Naive B cell (primary cell): ENCODE measurements at regions not wholly inside any gene's neighbourhood (a gene's known extent, or its start where the extent isn't known, plus 50 kb on each side); places are given as distances from the start of the nearest gene placed in this dataset.
"Not testable (repeated sequence)": the region's sequence is repeated elsewhere in the genome, so short reads cannot be mapped to it uniquely, and the experiment has no call there.

Source experiments
- ATAC-seq, 2 donors: fragments of 150-1000 bp; cut with Tn5 transposase; 2 replicates each; pipeline ENCODE4 v1.10.0; 2021; ENCODE audit warnings: low read depth in 2 of 2, mild to moderate bottlenecking in 2 of 2, moderate library complexity in 2 of 2
- DNase-seq: peaks from one replicate; pipeline ENCODE4 v3.0.0; 2022
- H3K27ac Mint-ChIP-seq, 6 donors: one replicate each; pipeline ENCODE4 v1.8.0; 2020 to 2022; ENCODE audit warnings: mild to moderate bottlenecking in 6 of 6, mixed read lengths in 6 of 6, moderate library complexity in 5 of 6, inconsistent platforms in 2 of 6
- H3K27me3 Mint-ChIP-seq, 3 donors: one replicate each; pipeline ENCODE4 v1.8.0; 2021 to 2022; ENCODE audit warnings: mixed read lengths in 3 of 3, mild to moderate bottlenecking in 1 of 3
- H3K36me3 Mint-ChIP-seq, 2 donors: one replicate each; pipeline ENCODE4 v1.8.0; 2020 to 2022; ENCODE audit warnings: mixed read lengths in 2 of 2, inconsistent platforms in 1 of 2, mild to moderate bottlenecking in 1 of 2
- H3K4me1 Mint-ChIP-seq, 3 donors: one replicate each; pipeline ENCODE4 v1.8.0; 2020 to 2022; ENCODE audit warnings: mixed read lengths in 3 of 3, inconsistent platforms in 1 of 3, mild to moderate bottlenecking in 1 of 3, moderate library complexity in 1 of 3
- H3K4me3 Mint-ChIP-seq, 8 donors: one replicate each; pipeline ENCODE4 v1.8.0; 2020 to 2022; ENCODE audit warnings: mild to moderate bottlenecking in 8 of 8, mixed read lengths in 8 of 8, moderate library complexity in 8 of 8, inconsistent platforms in 2 of 8
- H3K9me3 Mint-ChIP-seq, 7 donors: one replicate each; pipeline ENCODE4 v1.8.0; 2020 to 2022; ENCODE audit warnings: mixed read lengths in 7 of 7, mild to moderate bottlenecking in 5 of 7, inconsistent platforms in 2 of 7, moderate library complexity in 1 of 7

- no peak overlapping the region for H3K4me3 Mint-ChIP-seq
- H3K27me3 Mint-ChIP-seq = peaks cover 63 to 77% (median 72%) of the 10 kb centered on the region in 3 donors
- no peak for ATAC-seq
- H3K36me3 Mint-ChIP-seq = no peaks in the 10 kb centered on the region
- H3K27ac Mint-ChIP-seq = peak overlapping the region in 1 of 6 donors; percentile 39
- peaks cover 0 to 4% (median 0%) of the 10 kb centered on the region in 7 donors for H3K9me3 Mint-ChIP-seq
- peaks cover 12 to 31% (median 14%) of the 10 kb centered on the region in 3 donors for H3K4me1 Mint-ChIP-seq
- no peak for DNase-seq
Measured at GRCh38 chr17:77836557-77837041, 121.9 kb upstream of the TNRC6C start.

- Mint-ChIP-seq H3K4me1 (peaks cover 13 to 31% (median 17%) of the 10 kb centered on the region in 3 donors), H3K27me3 (peaks cover 59 to 77% (median 72%) of the 10 kb centered on the region in 3 donors), H3K27ac (peak overlapping the region in 1 of 6 donors; percentile 39)
- H3K4me3 Mint-ChIP-seq, ATAC-seq, H3K36me3 Mint-ChIP-seq, H3K9me3 Mint-ChIP-seq, DNase-seq: not testable (repeated sequence)
Measured at GRCh38 chr17:77837072-77837471, 121.4 kb upstream of the TNRC6C start.

GRCh38 chr17:77837917-77838316 lies 120.6 kb upstream of the TNRC6C start:
- Mint-ChIP-seq H3K27ac (no peak overlapping the region), H3K4me1 (peaks cover 21 to 34% (median 25%) of the 10 kb centered on the region in 3 donors)

GRCh38 chr17:77838748-77839697 lies 119.5 kb upstream of the TNRC6C start:
- Mint-ChIP-seq H3K27me3 (peaks cover 63 to 71% (median 67%) of the 10 kb centered on the region in 3 donors), H3K4me1 (peaks cover 32 to 45% (median 32%) of the 10 kb centered on the region in 3 donors), H3K27ac (peak overlapping the region in 4 of 6 donors; percentile 2 to 82 (median 66)), H3K9me3 (peaks cover 0 to 4% (median 0%) of the 10 kb centered on the region in 7 donors), H3K36me3 (no peaks in the 10 kb centered on the region), H3K4me3 (peak overlapping the region in 1 of 8 donors; percentile 36)
- no peak for DNase-seq
- no peak for ATAC-seq

More at GRCh38 chr17:77837917-77838316, 120.6 kb upstream of the TNRC6C start:
- no peak for DNase-seq
- Mint-ChIP-seq H3K4me3 (no peak overlapping the region), H3K9me3 (peaks cover 0 to 4% (median 0%) of the 10 kb centered on the region in 7 donors), H3K36me3 (no peaks in the 10 kb centered on the region), H3K27me3 (peaks cover 65 to 77% (median 72%) of the 10 kb centered on the region in 3 donors)
- no peak for ATAC-seq

GRCh38 chr17:77839698-77840512 lies 118.6 kb upstream of the TNRC6C start:
- no peak for DNase-seq
- Mint-ChIP-seq H3K9me3 (peaks cover 0 to 4% (median 0%) of the 10 kb centered on the region in 7 donors), H3K4me3 (no peak overlapping the region), H3K27me3 (peaks cover 54 to 66% (median 64%) of the 10 kb centered on the region in 3 donors), H3K27ac (no peak overlapping the region), H3K4me1 (peaks cover 26 to 47% (median 33%) of the 10 kb centered on the region in 3 donors), H3K36me3 (no peaks in the 10 kb centered on the region)
- ATAC-seq = no peak

GRCh38 chr17:77840513-77841165 lies 117.9 kb upstream of the TNRC6C start:
- Mint-ChIP-seq H3K36me3 (no peaks in the 10 kb centered on the region), H3K27me3 (peaks cover 49 to 68% (median 63%) of the 10 kb centered on the region in 3 donors), H3K9me3 (peaks cover 0 to 4% (median 0%) of the 10 kb centered on the region in 7 donors), H3K27ac (no peak overlapping the region), H3K4me1 (peaks cover 27 to 46% (median 34%) of the 10 kb centered on the region in 3 donors), H3K4me3 (no peak overlapping the region)
- no peak for ATAC-seq
- DNase-seq = no peak

GRCh38 chr17:77841742-77842527 lies 116.6 kb upstream of the TNRC6C start:
- Mint-ChIP-seq H3K27me3 (peaks cover 45 to 76% (median 71%) of the 10 kb centered on the region in 3 donors), H3K4me3 (peak overlapping the region in 1 of 8 donors; percentile 16), H3K36me3 (no peaks in the 10 kb centered on the region), H3K9me3 (peaks cover 0 to 4% (median 0%) of the 10 kb centered on the region in 7 donors), H3K27ac (peak overlapping the region in 2 of 6 donors; percentile 12 to 33), H3K4me1 (peaks cover 34 to 46% (median 36%) of the 10 kb centered on the region in 3 donors)
- DNase-seq (no peak), ATAC-seq (no peak)

- Mint-ChIP-seq H3K4me1 (peaks cover 34 to 46% (median 41%) of the 10 kb centered on the region in 3 donors), H3K27ac (peak overlapping the region in 3 of 6 donors; percentile 12 to 94 (median 60)), H3K4me3 (no peak overlapping the region), H3K36me3 (no peaks in the 10 kb centered on the region), H3K9me3 (peaks cover 0 to 4% (median 0%) of the 10 kb centered on the region in 7 donors), H3K27me3 (peaks cover 40 to 82% (median 66%) of the 10 kb centered on the region in 3 donors)
- ATAC-seq (no peak), DNase-seq (no peak)
Measured at GRCh38 chr17:77842528-77843147, 115.9 kb upstream of the TNRC6C start.

- H3K27me3 Mint-ChIP-seq = peaks cover 38 to 80% (median 60%) of the 10 kb centered on the region in 3 donors
- H3K9me3 Mint-ChIP-seq, H3K36me3 Mint-ChIP-seq: not testable (repeated sequence)
- peak overlapping the region in 2 of 8 donors; percentile 5 to 16 for H3K4me3 Mint-ChIP-seq
- ATAC-seq (peak; percentile 77 to 80), DNase-seq (peak; percentile 63)
- peaks cover 34 to 44% (median 41%) of the 10 kb centered on the region in 3 donors for H3K4me1 Mint-ChIP-seq
- peak overlapping the region in 5 of 6 donors; percentile 4 to 71 (median 18) for H3K27ac Mint-ChIP-seq
Measured at GRCh38 chr17:77843255-77843895, 115.1 kb upstream of the TNRC6C start.

- no peak for ATAC-seq
- peaks cover 0 to 4% (median 0%) of the 10 kb centered on the region in 7 donors for H3K9me3 Mint-ChIP-seq
- H3K27me3 Mint-ChIP-seq = peaks cover 32 to 75% (median 54%) of the 10 kb centered on the region in 3 donors
- H3K4me1 Mint-ChIP-seq = peaks cover 32 to 40% (median 39%) of the 10 kb centered on the region in 3 donors
- H3K27ac Mint-ChIP-seq = peak overlapping the region in 4 of 6 donors; percentile 4 to 71 (median 26)
- peak overlapping the region in 2 of 8 donors; percentile 5 to 10 for H3K4me3 Mint-ChIP-seq
- DNase-seq = no peak
- no peaks in the 10 kb centered on the region for H3K36me3 Mint-ChIP-seq
Measured at GRCh38 chr17:77843896-77844295, 114.6 kb upstream of the TNRC6C start.

- no peaks in the 10 kb centered on the region for H3K9me3 Mint-ChIP-seq
- H3K4me1 Mint-ChIP-seq = peaks cover 28 to 35% (median 34%) of the 10 kb centered on the region in 3 donors
- DNase-seq (no peak), ATAC-seq (no peak)
- H3K27me3 Mint-ChIP-seq = peaks cover 25 to 67% (median 46%) of the 10 kb centered on the region in 3 donors
- H3K4me3 Mint-ChIP-seq = peak overlapping the region in 1 of 8 donors; percentile 6
- no peaks in the 10 kb centered on the region for H3K36me3 Mint-ChIP-seq
- peak overlapping the region in 3 of 6 donors; percentile 65 to 78 (median 73) for H3K27ac Mint-ChIP-seq
Measured at GRCh38 chr17:77844681-77845080, 113.8 kb upstream of the TNRC6C start.
